Mesothelial cell of epicardium (in vitro differentiated cells): ENCODE measurements at regions not wholly inside any gene's neighbourhood (a gene's known extent, or its start where the extent isn't known, plus 50 kb on each side); places are given as distances from the start of the nearest gene placed in this dataset.
A peak's percentile ranks its signal among the peaks of the same experiment; 100 is the strongest.

Experiments
- DNase-seq, 2 experiments: peaks; one replicate each; pipeline ENCODE4 v3.0.0; 2021; ENCODE audit warnings: low spot score in 2 of 2; ENCODE audit not compliant: unreplicated experiment in 2 of 2
- H3K27ac Mint-ChIP-seq: 2 replicates; pipeline ENCODE4 v1.8.0; 2021; ENCODE audit warnings: mixed read lengths
- H3K27me3 Mint-ChIP-seq: 2 replicates; pipeline ENCODE4 v1.8.0; 2021; ENCODE audit warnings: low read depth, mixed read lengths
- H3K36me3 Mint-ChIP-seq: 2 replicates; pipeline ENCODE4 v1.8.0; 2021; ENCODE audit warnings: mixed read lengths
- H3K4me1 Mint-ChIP-seq: 2 replicates; pipeline ENCODE4 v1.8.0; 2021; ENCODE audit warnings: mixed read lengths
- H3K4me3 Mint-ChIP-seq: 2 replicates; pipeline ENCODE4 v1.8.0; 2021; ENCODE audit warnings: mild to moderate bottlenecking, moderate library complexity, mixed read lengths
- H3K9me3 Mint-ChIP-seq: 2 replicates; pipeline ENCODE4 v1.8.0; 2021; ENCODE audit warnings: mixed read lengths
- TF ChIP-seq, protein P1 (sequence below): fragments of 200-600 bp; sonication (generic); IDR thresholded peaks from one replicate; pipeline ENCODE4 v1.5.0; 2021; ENCODE audit warnings: antibody characterized with exemption; ENCODE audit not compliant: unreplicated experiment

GRCh38 chr10:111933937-111934336, 249.6 kb downstream of the GPAM start:
- no peak for DNase-seq
- peaks cover 6% of the 10 kb centered on the region for H3K27me3 Mint-ChIP-seq
- peaks cover 24% of the 10 kb centered on the region for H3K9me3 Mint-ChIP-seq
- no peaks in the 10 kb centered on the region for H3K36me3 Mint-ChIP-seq
- H3K4me1 Mint-ChIP-seq: no peaks in the 10 kb centered on the region
- no peak overlapping the region for H3K4me3 Mint-ChIP-seq
- TF ChIP-seq, protein P1, sequence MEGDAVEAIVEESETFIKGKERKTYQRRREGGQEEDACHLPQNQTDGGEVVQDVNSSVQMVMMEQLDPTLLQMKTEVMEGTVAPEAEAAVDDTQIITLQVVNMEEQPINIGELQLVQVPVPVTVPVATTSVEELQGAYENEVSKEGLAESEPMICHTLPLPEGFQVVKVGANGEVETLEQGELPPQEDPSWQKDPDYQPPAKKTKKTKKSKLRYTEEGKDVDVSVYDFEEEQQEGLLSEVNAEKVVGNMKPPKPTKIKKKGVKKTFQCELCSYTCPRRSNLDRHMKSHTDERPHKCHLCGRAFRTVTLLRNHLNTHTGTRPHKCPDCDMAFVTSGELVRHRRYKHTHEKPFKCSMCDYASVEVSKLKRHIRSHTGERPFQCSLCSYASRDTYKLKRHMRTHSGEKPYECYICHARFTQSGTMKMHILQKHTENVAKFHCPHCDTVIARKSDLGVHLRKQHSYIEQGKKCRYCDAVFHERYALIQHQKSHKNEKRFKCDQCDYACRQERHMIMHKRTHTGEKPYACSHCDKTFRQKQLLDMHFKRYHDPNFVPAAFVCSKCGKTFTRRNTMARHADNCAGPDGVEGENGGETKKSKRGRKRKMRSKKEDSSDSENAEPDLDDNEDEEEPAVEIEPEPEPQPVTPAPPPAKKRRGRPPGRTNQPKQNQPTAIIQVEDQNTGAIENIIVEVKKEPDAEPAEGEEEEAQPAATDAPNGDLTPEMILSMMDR: peak; percentile 37
- no peak overlapping the region for H3K27ac Mint-ChIP-seq

DNA sequence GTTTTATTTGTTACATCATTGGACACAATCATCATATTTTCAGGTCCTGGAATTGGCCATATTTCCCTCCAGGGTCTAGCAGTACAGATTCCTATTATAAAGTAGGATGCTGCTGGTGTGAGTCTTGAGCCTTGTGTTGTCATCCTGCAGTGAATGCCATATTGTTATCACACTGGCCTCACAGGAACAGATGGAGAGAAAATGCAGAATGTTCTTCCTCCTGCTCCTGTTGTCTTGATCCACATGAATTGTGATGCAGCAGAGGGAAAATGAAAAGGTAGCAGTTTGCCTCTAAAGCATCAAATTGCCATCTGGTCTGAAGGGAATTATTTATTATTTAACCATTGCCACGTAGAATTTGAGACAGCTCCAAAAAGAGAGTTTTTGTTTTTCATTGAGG, 248.6 kb downstream of the GPAM start:
- peaks cover 20% of the 10 kb centered on the region for H3K9me3 Mint-ChIP-seq
- no peaks in the 10 kb centered on the region for H3K4me1 Mint-ChIP-seq
- H3K36me3 Mint-ChIP-seq: no peaks in the 10 kb centered on the region
- no peak overlapping the region for H3K27ac Mint-ChIP-seq
- H3K4me3 Mint-ChIP-seq: no peak overlapping the region
- DNase-seq: no peak
- TF ChIP-seq, protein P1: no peak
- H3K27me3 Mint-ChIP-seq: peaks cover 4% of the 10 kb centered on the region

DNA sequence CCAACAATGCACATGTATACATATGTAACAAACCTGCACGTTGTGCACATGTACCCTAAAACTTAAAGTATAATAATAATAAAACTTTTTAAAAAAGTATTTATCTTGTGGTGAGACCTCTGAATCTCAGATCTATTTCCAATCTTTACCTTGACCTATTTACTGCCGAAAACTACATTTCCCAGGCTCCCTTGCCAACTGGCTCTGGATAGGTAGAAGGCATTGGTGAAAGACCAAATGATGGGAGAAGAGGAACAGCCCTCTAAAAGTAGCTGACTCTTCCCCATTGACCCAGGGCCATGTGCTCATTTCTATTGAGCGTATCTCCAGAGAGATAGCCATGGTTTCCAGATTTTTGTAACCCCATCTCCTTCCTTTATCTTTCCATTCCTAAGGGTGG, 247.4 kb downstream of the GPAM start:
- Mint-ChIP-seq H3K4me3 (no peak overlapping the region), H3K27me3 (peaks cover 4% of the 10 kb centered on the region), H3K4me1 (no peaks in the 10 kb centered on the region), H3K36me3 (no peaks in the 10 kb centered on the region), H3K27ac (no peak overlapping the region), H3K9me3 (peaks cover 20% of the 10 kb centered on the region)
- TF ChIP-seq, protein P1: no peak
- no peak for DNase-seq

DNA sequence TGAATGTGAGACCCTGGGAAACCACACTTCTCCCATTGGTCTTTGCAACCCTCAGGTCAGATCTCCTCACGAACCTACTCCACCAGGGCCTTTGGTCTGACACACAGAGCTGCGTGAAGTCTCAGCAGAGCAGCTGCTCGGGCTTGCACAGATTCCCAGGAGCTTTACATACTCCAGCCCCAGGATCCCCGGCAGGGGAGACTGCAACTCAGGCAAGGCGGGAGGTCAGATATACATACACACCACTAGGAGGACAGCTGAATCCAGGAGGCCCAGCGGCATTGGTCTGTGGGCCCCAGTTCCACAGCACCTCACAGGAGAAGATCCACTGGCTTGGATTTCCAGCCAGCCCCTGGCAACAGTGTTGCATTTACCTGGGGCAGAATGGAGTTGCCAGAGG, 239.2 kb downstream of the GPAM start:
- Mint-ChIP-seq H3K27ac (no peak overlapping the region), H3K9me3 (peaks cover 33% of the 10 kb centered on the region), H3K4me1 (no peaks in the 10 kb centered on the region), H3K4me3 (no peak overlapping the region), H3K36me3 (no peaks in the 10 kb centered on the region), H3K27me3 (peaks cover 3% of the 10 kb centered on the region)
- no peak for DNase-seq
- TF ChIP-seq, protein P1: no peak

DNA sequence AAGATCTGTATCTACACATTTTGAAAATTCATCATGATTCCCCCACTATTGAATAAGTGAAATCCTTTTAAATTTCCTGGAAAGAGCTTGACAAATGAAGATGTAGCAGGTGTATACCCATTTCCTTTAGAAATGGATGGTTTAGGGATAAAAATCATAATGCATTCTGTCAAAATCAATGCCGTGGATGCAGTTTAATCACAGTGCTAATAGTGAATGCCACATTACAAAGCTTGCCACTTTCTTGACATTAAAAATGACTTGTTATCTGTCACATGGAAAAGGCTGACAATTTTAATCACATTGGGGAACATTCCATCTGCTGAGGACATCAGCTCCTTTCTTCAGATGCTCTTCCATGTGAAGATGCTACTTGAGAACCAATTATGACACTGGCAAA, 229.6 kb downstream of the GPAM start:
- no peak for DNase-seq
- Mint-ChIP-seq H3K36me3 (no peaks in the 10 kb centered on the region), H3K4me1 (no peaks in the 10 kb centered on the region), H3K9me3 (peaks cover 35% of the 10 kb centered on the region), H3K4me3 (no peak overlapping the region), H3K27me3 (no peaks in the 10 kb centered on the region), H3K27ac (no peak overlapping the region)
- TF ChIP-seq, protein P1: no peak

DNA sequence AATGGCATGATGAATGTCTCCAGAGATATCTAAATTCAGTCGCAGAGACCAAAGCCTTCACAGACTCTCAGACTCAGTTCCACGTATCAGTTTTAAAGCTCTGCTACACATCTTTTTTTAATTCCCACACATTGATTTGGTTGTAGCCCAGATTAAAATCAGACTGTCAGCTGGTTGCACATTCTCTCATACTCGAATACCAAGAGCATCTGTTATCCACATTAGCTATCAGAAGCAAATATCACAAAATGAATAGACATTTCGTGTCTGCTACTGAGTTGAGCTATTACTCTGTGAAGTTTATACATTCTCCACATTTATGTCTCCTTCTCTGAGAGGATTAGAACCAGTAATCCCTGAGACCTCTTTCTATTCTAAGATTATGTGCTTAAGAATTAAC, 229.2 kb downstream of the GPAM start:
- Mint-ChIP-seq H3K27ac (no peak overlapping the region), H3K27me3 (no peaks in the 10 kb centered on the region), H3K4me1 (no peaks in the 10 kb centered on the region), H3K36me3 (no peaks in the 10 kb centered on the region), H3K9me3 (peaks cover 30% of the 10 kb centered on the region), H3K4me3 (no peak overlapping the region)
- TF ChIP-seq, protein P1: no peak
- no peak for DNase-seq
